Epithelial cell of proximal tubule (primary cell): ENCODE measurements at regions not wholly inside any gene's neighbourhood (a gene's known extent, or its start where the extent isn't known, plus 50 kb on each side); places are given as distances from the start of the nearest gene placed in this dataset.

Experiments
- DNase-seq: peaks from one replicate; pipeline ENCODE4 v3.0.0-alpha.2; 2011; ENCODE audit warnings: low read depth
- H3K4me3 ChIP-seq: 2 replicates; pipeline ENCODE4 v1.5.1; 2011; ENCODE audit warnings: low read depth, mild to moderate bottlenecking, low read length
- TF ChIP-seq, protein P1 (sequence below): conservative IDR thresholded peaks from 2 replicates; pipeline ENCODE4 v1.5.1; 2012; ENCODE audit warnings: low read depth, mild to moderate bottlenecking, low read length

DNA sequence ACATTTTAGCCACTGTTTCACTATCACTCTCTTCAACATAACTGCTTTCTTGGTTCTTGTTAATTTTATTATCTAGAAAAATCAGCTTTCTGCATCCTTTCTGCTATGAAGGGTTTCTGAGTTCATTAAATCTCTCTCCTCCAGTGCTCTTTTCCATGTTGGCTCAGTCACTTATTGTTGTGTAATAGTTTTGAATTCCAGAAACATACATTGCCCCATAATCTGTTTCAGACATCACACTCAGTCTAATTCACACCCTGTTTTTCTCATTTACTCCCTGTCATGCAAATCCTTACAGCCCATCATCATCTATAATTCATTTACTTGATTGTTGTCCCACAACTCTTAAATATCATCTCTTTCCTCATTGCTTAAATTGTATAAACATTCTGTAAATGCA lies 176.1 kb upstream of the CDH12 start:
- no peak overlapping the region for H3K4me3 ChIP-seq
- TF ChIP-seq, protein P1, sequence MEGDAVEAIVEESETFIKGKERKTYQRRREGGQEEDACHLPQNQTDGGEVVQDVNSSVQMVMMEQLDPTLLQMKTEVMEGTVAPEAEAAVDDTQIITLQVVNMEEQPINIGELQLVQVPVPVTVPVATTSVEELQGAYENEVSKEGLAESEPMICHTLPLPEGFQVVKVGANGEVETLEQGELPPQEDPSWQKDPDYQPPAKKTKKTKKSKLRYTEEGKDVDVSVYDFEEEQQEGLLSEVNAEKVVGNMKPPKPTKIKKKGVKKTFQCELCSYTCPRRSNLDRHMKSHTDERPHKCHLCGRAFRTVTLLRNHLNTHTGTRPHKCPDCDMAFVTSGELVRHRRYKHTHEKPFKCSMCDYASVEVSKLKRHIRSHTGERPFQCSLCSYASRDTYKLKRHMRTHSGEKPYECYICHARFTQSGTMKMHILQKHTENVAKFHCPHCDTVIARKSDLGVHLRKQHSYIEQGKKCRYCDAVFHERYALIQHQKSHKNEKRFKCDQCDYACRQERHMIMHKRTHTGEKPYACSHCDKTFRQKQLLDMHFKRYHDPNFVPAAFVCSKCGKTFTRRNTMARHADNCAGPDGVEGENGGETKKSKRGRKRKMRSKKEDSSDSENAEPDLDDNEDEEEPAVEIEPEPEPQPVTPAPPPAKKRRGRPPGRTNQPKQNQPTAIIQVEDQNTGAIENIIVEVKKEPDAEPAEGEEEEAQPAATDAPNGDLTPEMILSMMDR, result no peak
- DNase-seq, result no peak

DNA sequence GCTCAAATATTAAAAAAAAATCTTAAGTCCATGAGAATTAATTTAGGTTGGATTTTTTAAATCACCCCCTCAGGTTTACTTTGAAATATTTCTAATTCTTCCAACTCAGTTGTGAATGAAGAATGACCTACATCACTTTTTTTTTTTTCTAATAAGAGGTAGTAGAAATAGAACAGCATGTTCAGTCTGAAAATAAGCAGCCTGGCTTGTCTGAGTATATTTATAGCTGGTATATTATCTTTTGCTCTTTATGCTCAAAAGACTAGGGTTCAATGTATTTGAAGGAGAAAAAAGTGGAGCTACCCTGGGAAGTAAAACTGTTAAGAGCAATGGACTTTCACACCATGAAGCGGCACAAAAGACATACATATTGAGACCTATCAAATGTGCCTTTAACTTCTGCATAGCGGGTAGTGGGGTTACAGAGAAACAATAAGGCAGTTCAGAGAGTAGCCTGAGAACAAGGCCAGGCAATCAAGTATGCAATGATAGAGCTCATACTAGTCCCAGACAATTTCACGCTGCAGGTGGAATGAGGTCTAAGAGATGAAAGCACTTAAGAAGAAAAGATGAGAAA lies 175.4 kb upstream of the CDH12 start:
- DNase-seq, result no peak
- no peak overlapping the region for H3K4me3 ChIP-seq
- TF ChIP-seq, protein P1, result no peak

DNA sequence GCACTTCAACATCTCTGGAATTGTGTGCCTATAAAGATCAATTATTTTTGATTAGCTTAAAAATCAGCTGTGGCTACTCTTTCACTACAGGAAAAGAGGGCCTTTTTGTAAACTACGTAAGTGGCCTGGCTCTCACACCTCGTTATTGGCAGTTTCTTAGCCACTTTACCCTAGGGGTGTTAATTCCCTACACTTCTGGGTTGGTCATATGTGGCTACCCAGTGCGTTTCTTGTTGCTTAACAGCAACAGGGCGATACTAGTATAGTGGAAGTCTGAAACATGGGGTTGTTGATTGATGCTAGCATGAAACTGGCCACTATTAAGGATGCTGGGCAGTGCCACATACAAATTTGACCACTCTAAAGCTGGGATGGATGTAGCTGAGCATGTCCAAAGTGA lies 174.7 kb upstream of the CDH12 start:
- TF ChIP-seq, protein P1, result no peak
- H3K4me3 ChIP-seq, result no peak overlapping the region
- no peak for DNase-seq

DNA sequence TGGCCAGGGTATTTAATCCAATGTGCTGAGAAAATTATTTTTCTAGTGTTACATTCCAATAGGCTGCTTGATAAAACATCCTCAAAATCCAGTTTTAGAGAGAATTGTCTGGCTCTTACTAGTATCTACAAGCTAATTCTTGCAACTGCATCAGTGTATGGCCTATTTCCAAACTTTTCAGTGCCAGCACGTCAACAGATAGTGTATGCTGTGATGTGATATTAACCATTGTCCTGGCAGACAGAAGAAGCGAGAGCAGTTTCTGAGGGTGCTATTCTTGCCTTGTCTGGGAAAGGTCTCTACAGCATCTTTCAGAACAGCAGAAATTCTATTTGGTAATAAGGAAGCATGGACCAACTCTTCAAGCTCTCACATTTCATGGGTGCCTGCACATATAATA lies 174.2 kb upstream of the CDH12 start:
- DNase-seq, result no peak
- TF ChIP-seq, protein P1, result no peak
- H3K4me3 ChIP-seq, result no peak overlapping the region

DNA sequence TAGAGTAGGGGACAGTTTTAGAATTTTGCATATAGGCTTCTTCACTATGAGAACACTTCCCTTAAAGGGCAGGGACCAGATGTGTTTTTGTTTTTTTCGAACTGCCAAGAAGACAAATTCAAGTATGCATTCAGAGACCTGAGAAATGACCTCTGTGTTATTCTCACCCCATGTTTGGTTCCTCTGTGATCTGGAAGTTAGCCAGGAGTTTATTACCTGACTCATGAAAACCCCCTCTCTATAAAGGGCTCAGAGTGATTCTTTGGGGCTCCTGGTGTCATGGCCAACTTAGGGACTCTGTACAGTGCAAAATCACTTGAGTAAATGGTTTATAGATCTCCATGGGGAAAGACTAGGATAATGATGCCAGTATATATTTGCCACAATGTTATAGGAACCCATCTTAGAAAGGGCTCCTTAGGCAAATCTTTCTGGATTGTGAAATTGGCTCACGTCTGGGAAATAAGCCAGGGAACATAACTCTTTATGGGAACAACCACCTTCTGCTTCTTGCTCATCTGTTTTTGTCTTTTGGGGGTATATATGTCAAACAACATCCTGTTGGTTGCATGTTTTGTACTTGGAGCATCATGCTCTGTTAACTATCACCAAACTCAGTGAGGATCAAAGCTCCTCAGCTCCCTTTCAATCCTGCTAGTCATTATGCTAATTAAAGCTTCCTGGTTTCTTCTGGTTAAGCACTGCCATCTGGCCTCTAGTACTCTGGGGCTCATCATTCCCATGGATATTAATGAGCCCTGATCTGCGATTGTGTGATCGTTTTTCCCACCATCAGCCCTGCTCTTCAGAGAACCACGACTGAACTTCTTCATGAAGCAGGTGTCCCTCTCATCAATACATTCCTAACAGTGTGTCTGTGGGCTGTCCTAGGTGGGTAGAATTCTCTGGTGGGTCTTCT lies 173.4 kb upstream of the CDH12 start:
- H3K4me3 ChIP-seq, result no peak overlapping the region
- DNase-seq, result no peak
- TF ChIP-seq, protein P1, result no peak

DNA sequence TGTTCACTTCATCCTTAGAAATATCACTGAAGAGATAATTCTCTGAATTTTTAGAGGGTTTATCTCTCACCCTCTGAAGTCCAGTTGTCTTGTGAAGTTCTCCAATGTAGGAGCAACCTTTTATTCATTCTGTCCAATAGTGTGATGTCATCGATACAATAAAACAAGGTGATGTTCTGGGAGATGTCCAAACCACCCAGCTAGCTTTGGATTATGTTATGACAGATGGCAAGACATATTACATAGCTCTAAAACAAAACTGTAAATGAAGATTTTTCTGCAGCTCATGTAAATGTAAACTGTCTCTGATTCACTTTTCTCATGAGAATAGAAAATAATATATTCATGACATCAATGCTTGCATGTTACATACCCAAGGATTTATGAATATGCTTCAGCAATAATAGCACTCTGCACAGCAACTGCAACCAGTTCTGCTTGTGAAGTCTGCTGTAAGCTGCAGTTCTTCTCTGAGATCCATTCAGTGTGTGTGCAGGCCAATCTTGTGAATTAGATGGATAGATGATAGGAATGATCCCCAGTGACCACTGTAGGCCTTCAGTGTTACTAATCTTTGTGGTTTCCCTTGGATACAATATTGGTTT lies 172.6 kb upstream of the CDH12 start:
- TF ChIP-seq, protein P1, result no peak
- DNase-seq, result no peak
- no peak overlapping the region for H3K4me3 ChIP-seq

DNA sequence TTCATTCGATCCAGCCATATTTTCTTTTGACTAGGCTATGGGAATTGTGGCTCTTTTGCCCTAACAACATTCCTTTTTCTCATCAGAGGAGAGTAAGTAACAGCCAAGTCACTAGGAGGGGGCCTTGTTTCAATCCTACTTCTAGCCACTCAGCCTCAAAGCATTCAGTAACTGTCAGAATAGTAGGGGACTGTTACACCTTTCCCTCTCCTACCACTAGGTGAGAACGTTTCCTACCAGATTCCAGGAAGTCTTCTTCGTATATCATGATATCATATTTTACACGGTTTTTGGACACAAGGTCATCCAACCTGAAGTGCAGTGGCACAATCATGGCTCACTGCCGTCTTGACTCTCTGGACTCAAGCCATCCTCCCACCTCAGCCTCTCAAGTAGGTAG lies 171.3 kb upstream of the CDH12 start:
- no peak for DNase-seq
- TF ChIP-seq, protein P1, result no peak
- no peak overlapping the region for H3K4me3 ChIP-seq
